Psoas muscle (tissue), 7 donors: ENCODE measurements at regions not wholly inside any gene's neighbourhood (a gene's known extent, or its start where the extent isn't known, plus 50 kb on each side); places are given as distances from the start of the nearest gene placed in this dataset.

Experiments
- ATAC-seq, 4 donors: fragments of 200-7000 bp; cut with Tn5 transposase; one replicate each; pipeline ENCODE4 v1.9.1; 2020; ENCODE audit warnings: moderate library complexity in 3 of 4, mild to moderate bottlenecking in 2 of 4
- DNase-seq, 2 donors: peaks; one replicate each; pipeline ENCODE4 v3.0.0-alpha.2; 2020
- H3K27ac ChIP-seq: fragments of 200-600 bp; one replicate; pipeline ENCODE4 v1.8.0; 2022
- H3K27me3 ChIP-seq, 3 donors: fragments of 200-600 bp in 1 of 3; one replicate each; pipeline versions ENCODE4 v1.6.1 to v1.8.0; 2013 to 2022; ENCODE audit warnings: low read length in 2 of 3, mild to moderate bottlenecking in 2 of 3, moderate library complexity in 1 of 3; ENCODE audit not compliant: insufficient read depth in 3 of 3
- H3K36me3 ChIP-seq, 2 donors: fragments of 200-600 bp in 1 of 2; one replicate each; pipeline versions ENCODE4 v1.6.1 to v1.8.0; 2013 to 2022; ENCODE audit warnings: low read depth in 1 of 2, mild to moderate bottlenecking in 1 of 2, moderate library complexity in 1 of 2; ENCODE audit not compliant: insufficient read depth in 1 of 2
- H3K4me1 ChIP-seq: fragments of 200-600 bp; one replicate; pipeline ENCODE4 v1.8.0; 2022
- H3K4me3 ChIP-seq: fragments of 200-600 bp; one replicate; pipeline ENCODE4 v1.8.0; 2022; ENCODE audit warnings: mild to moderate bottlenecking
- H3K9me3 ChIP-seq: fragments of 200-600 bp; one replicate; pipeline ENCODE4 v1.8.0; 2022
- WGBS, 3 donors: extraction: QIAGEN DNeasy Blood & Tissue Kit; methylation state at CpG; one replicate each; pipeline versions ENCODE4 v1.1.6 to v1.1.7; 2013; 5-methylcytosine and 5-hydroxymethylcytosine counted together
- intact Hi-C, 2 donors: fragments of 100-400 bp; cut with DNase I; formaldehyde crosslinking; loops; one replicate each; pipeline versions ENCODE4 v1.11.0 to v1.14.2; 2022
- TF ChIP-seq, protein P1 (sequence below): fragments of 200-600 bp; IDR thresholded peaks from one replicate; pipeline ENCODE4 v1.8.0; 2022; ENCODE audit warnings: antibody characterized with exemption
- donor health status: healthy with polysubstance abuse.
- donor health status: DM: no; HTN: no; CAD: no; lungs with moderate emphysema.
- donor health status: Bipolar disorder and iron deficiency.
- donor health status: healthy.
- donor health status: DM: yes; HTN: yes; CAD: no.
- donor health status: DM: no; HTN: no; CAD: no.
- donor health status: DM: yes; HTN: yes; CAD: no.

DNA sequence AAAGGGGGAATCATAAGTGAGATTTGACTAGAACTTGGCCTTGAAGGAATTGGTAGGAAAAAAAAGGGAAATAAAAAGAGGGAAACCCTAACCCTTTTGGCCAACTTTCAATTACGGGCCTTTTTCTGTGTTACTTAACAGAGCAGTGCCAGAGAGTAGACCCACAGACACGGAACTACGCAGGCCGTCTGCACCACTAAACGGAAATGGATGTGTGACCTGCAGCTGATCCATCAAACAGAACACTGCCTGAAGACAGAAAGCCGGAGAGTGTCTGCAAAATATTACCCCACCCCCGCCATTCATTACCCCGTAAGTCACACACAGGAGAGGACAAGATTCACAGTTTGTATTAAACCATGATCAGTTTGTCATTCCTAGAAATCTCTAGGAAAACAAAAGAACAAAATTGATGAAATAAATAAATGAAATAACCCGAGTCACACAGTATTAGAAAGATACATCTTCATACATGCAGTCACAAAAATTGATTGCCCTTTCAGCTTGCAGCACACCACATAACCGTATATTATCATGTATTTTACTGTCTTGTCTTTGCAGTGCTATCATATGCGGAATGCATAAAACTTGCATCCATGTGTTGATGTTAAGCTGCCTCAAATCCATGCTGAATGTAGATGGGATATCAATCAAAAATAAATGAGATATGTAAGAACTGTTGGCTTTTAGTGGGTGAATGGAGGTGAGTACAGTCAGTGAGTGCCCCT lies 424.7 kb downstream of the IRS2 start:
- Histone ChIP-seq H3K27me3 (peaks cover 0 to 3% (median 0%) of the 10 kb centered on the region in 3 donors), H3K9me3 (no peaks in the 10 kb centered on the region), H3K4me3 (no peak overlapping the region), H3K4me1 (no peaks in the 10 kb centered on the region), H3K36me3 (no peaks in the 10 kb centered on the region), H3K27ac (no peak overlapping the region)
- 68 to 71% (median 69%) methylated on average over 11 of the region's 11 CpGs for WGBS, 3 donors
- DNase-seq = no peak
- intact Hi-C loops = no loop called here
- no peak for ATAC-seq
- TF ChIP-seq, protein P1, sequence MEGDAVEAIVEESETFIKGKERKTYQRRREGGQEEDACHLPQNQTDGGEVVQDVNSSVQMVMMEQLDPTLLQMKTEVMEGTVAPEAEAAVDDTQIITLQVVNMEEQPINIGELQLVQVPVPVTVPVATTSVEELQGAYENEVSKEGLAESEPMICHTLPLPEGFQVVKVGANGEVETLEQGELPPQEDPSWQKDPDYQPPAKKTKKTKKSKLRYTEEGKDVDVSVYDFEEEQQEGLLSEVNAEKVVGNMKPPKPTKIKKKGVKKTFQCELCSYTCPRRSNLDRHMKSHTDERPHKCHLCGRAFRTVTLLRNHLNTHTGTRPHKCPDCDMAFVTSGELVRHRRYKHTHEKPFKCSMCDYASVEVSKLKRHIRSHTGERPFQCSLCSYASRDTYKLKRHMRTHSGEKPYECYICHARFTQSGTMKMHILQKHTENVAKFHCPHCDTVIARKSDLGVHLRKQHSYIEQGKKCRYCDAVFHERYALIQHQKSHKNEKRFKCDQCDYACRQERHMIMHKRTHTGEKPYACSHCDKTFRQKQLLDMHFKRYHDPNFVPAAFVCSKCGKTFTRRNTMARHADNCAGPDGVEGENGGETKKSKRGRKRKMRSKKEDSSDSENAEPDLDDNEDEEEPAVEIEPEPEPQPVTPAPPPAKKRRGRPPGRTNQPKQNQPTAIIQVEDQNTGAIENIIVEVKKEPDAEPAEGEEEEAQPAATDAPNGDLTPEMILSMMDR = no peak

DNA sequence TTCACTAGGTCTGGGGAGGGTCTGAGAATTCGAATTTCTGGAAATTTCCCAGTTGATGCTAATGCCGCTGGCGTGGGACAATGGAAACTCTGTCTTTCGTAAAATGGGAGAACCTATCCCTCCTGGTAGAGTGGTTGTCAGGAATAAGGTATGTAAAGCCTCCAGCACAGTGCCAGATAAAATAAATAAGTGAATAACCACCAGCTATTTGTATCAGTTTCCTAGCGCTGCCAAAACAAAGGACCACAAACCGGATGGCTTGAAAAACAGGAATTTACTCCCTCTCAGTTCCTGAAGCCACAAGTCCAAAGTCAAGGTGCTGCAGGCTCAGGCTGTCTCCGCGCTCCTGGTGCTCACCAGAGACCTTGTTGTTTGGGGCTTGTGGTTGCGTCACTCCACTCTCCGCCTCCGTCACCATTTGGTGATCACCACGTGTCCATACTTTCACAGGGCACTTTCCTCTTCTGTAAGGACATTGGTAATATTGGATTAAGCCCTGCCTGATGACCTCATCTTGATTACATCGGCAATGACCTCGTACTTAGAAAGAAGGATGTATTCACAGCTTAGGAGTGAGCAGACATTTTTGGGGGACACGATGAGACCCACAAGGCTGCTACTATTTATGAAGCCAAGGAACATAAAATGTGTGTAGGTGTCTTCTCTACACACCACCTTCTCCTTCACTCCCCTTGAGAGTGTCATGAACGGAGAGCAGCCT lies 428.5 kb downstream of the IRS2 start:
- ATAC-seq = no peak
- H3K27me3 ChIP-seq = no peaks in the 10 kb centered on the region
- H3K36me3 ChIP-seq = no peaks in the 10 kb centered on the region
- 87 to 91% (median 88%) methylated on average over 16 of the region's 16 CpGs for WGBS, 3 donors
- intact Hi-C loops = no loop called here
- no peak overlapping the region for H3K27ac ChIP-seq
- no peaks in the 10 kb centered on the region for H3K9me3 ChIP-seq
- no peak overlapping the region for H3K4me3 ChIP-seq
- DNase-seq = no peak
- TF ChIP-seq, protein P1 = no peak
- H3K4me1 ChIP-seq = no peaks in the 10 kb centered on the region

DNA sequence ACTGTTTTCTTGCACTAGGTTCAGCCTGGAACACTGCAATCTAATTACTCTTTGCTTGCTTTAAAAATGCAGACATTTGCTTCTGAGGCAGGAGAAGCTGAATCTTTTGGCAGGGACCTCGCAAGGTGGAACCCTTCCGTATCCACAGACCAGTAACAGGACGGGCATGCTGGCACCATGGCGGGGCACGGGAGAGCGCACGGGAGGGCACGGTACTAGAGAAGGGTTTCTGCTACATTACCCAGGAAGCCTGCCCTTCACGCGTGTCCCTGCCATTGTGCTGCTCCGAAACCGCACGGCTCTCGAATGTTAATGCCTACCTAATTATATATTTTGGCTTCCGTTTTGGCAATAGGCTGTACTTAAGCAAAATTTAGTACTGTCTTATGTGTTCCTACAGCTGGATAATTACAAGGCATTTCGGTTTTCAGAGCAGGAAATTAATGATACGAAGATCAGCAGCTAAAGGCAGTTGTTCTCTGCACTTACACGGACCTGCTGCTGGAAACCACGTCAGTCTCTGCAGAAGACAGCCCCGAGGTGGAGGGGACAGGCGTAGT lies 430.4 kb downstream of the IRS2 start:
- H3K4me3 ChIP-seq = no peak overlapping the region
- WGBS, 3 donors = 86 to 88% (median 87%) methylated on average over 21 of the region's 21 CpGs
- intact Hi-C loops = no loop called here

GRCh38 chr13:109355166-109355565 lies 431.2 kb downstream of the IRS2 start:
- Histone ChIP-seq H3K27me3 (no peaks in the 10 kb centered on the region), H3K4me3 (no peak overlapping the region), H3K36me3 (no peaks in the 10 kb centered on the region), H3K27ac (no peak overlapping the region), H3K4me1 (no peaks in the 10 kb centered on the region), H3K9me3 (no peaks in the 10 kb centered on the region)
- no peak for ATAC-seq
- intact Hi-C loops = no loop called here
- DNase-seq = no peak
- 75 to 81% (median 79%) methylated on average over 4 of the region's 4 CpGs for WGBS, 3 donors
- TF ChIP-seq, protein P1 = no peak

More for the DNA sequence above, 430.4 kb downstream of the IRS2 start:
- ATAC-seq = no peak
- Histone ChIP-seq H3K27ac (no peak overlapping the region), H3K27me3 (no peaks in the 10 kb centered on the region), H3K36me3 (no peaks in the 10 kb centered on the region), H3K4me1 (no peaks in the 10 kb centered on the region), H3K9me3 (no peaks in the 10 kb centered on the region)
- DNase-seq = no peak
- TF ChIP-seq, protein P1 = no peak
